CD4-positive, alpha-beta memory T cell (primary cell): ENCODE measurements at regions not wholly inside any gene's neighbourhood (a gene's known extent, or its start where the extent isn't known, plus 50 kb on each side); places are given as distances from the start of the nearest gene placed in this dataset.
"Not testable (repeated sequence)": the region's sequence is repeated elsewhere in the genome, so short reads cannot be mapped to it uniquely, and the experiment has no call there.

Experiments
- CTCF ChIA-PET: fragments of 350-600 bp; sonication (Branson Sonifier 250); formaldehyde crosslinking; loops from one replicate; lab custom pipeline; 2021; ENCODE audit warnings: inconsistent platforms; ENCODE audit not compliant: partially characterized antibody; lab: Charles Lee
- POLR2A ChIA-PET: fragments of 350-600 bp; sonication (Branson Sonifier 250); formaldehyde crosslinking; loops from one replicate; lab custom pipeline; 2021; ENCODE audit not compliant: partially characterized antibody; lab: Charles Lee
- DNase-seq, 5 donors: peaks; one replicate each; pipeline versions ENCODE4 v3.0.0 to v3.0.0-alpha.2; 2020 to 2022; ENCODE audit warnings: mixed read lengths in 1 of 5
- H3K27ac ChIP-seq: one replicate; pipeline ENCODE4 v1.7.0; 2013; ENCODE audit warnings: low read depth, low read length
- H3K27me3 ChIP-seq: 2 replicates; pipeline ENCODE4 v1.7.0; 2013; ENCODE audit warnings: mild to moderate bottlenecking, low read length, moderate library complexity; ENCODE audit not compliant: insufficient read depth
- H3K36me3 ChIP-seq: 2 replicates; pipeline ENCODE4 v1.7.0; 2013; ENCODE audit warnings: mild to moderate bottlenecking, low read length, moderate library complexity; ENCODE audit not compliant: insufficient read depth
- H3K4me1 ChIP-seq: 2 replicates; pipeline ENCODE4 v1.7.0; 2013; ENCODE audit warnings: mild to moderate bottlenecking, low read length, moderate library complexity; ENCODE audit not compliant: insufficient read depth
- H3K4me3 ChIP-seq, 2 donors: one replicate each; pipeline ENCODE4 v1.7.0; 2013; ENCODE audit warnings: low read length in 2 of 2, mild to moderate bottlenecking in 1 of 2
- H3K9me3 ChIP-seq, 2 donors: one replicate each; pipeline ENCODE4 v1.7.0; 2013; ENCODE audit warnings: low read length in 2 of 2, control low read depth in 1 of 2; ENCODE audit not compliant: control insufficient read depth in 1 of 2
- H3K27ac Mint-ChIP-seq, 7 donors: one replicate each; pipeline ENCODE4 v1.8.0; 2020 to 2021; ENCODE audit warnings: mixed read lengths in 7 of 7, mild to moderate bottlenecking in 6 of 7, inconsistent platforms in 3 of 7, moderate library complexity in 3 of 7
- H3K27me3 Mint-ChIP-seq, 2 donors: one replicate each; pipeline ENCODE4 v1.8.0; 2020 to 2021; ENCODE audit warnings: mixed read lengths in 2 of 2
- H3K36me3 Mint-ChIP-seq, 2 donors: one replicate each; pipeline ENCODE4 v1.8.0; 2020 to 2021; ENCODE audit warnings: mixed read lengths in 2 of 2, inconsistent platforms in 1 of 2, mild to moderate bottlenecking in 1 of 2
- H3K4me1 Mint-ChIP-seq, 4 donors: one replicate each; pipeline ENCODE4 v1.8.0; 2020 to 2021; ENCODE audit warnings: mixed read lengths in 4 of 4, mild to moderate bottlenecking in 1 of 4
- H3K4me3 Mint-ChIP-seq, 8 donors: one replicate each; pipeline ENCODE4 v1.8.0; 2020 to 2021; ENCODE audit warnings: mixed read lengths in 8 of 8, mild to moderate bottlenecking in 7 of 8, moderate library complexity in 6 of 8, inconsistent platforms in 3 of 8
- H3K9me3 Mint-ChIP-seq, 8 donors: one replicate each; pipeline ENCODE4 v1.8.0; 2020 to 2021; ENCODE audit warnings: mixed read lengths in 8 of 8, mild to moderate bottlenecking in 5 of 8, inconsistent platforms in 3 of 8, moderate library complexity in 1 of 8
- intact Hi-C: fragments of 100-400 bp; cut with micrococcal nuclease; formaldehyde crosslinking; loops from one replicate; pipeline ENCODE4 v1.15.1; 2023

DNA sequence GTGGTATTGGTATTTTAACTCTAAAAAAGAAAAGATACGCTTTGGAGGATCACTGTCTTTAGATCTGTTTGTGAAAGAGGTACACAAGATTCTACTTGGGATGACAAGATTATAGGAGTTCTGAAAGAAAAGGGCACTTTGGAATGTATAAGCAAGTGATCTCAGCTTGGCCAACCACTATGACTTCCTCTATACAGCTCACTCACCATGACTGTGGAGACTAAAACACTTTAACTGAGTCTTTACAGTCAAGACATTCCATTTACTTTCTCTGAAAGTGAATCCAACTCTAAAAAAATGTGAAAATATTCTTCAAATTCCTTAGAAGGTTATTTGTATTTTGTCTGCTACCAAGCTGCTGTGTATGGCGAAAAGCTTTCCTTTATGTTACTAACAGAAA lies 181.7 kb upstream of the KCTD7 start:
- H3K4me3 ChIP-seq, H3K27ac Mint-ChIP-seq, H3K27ac ChIP-seq, H3K27me3 Mint-ChIP-seq, H3K9me3 Mint-ChIP-seq, H3K36me3 ChIP-seq, H3K4me3 Mint-ChIP-seq, H3K4me1 Mint-ChIP-seq, DNase-seq, intact Hi-C loops, CTCF ChIA-PET, H3K27me3 ChIP-seq, H3K9me3 ChIP-seq, H3K4me1 ChIP-seq, POLR2A ChIA-PET: not testable (repeated sequence)
- peaks cover 6 to 27% of the 10 kb centered on the region in 2 donors for H3K36me3 Mint-ChIP-seq

DNA sequence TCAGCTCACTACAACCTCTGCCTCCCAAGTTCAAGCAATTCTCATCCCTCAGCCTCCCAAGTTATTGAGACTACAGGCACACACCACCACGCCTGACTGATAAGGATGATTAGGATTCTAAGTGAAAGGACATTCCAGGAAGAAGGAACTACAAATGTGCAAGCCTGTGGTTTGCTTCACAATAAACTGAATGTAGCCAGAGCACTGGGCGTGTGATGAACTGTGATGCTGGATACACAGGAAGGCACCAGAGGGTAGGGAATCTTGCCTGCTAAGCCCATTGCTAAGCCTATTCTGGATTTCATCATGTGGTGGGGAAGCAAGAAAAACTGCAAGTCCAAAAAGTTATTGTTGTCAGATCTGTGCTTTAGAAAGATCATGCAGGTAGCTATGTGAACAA lies 177.9 kb upstream of the KCTD7 start:
- H3K9me3 ChIP-seq, DNase-seq, H3K27ac Mint-ChIP-seq, H3K4me1 Mint-ChIP-seq, H3K27me3 Mint-ChIP-seq, H3K4me3 ChIP-seq, H3K9me3 Mint-ChIP-seq, H3K27me3 ChIP-seq, H3K36me3 ChIP-seq, intact Hi-C loops, POLR2A ChIA-PET, H3K4me3 Mint-ChIP-seq, H3K4me1 ChIP-seq, H3K27ac ChIP-seq, CTCF ChIA-PET: not testable (repeated sequence)
- peaks cover 6 to 40% of the 10 kb centered on the region in 2 donors for H3K36me3 Mint-ChIP-seq

DNA sequence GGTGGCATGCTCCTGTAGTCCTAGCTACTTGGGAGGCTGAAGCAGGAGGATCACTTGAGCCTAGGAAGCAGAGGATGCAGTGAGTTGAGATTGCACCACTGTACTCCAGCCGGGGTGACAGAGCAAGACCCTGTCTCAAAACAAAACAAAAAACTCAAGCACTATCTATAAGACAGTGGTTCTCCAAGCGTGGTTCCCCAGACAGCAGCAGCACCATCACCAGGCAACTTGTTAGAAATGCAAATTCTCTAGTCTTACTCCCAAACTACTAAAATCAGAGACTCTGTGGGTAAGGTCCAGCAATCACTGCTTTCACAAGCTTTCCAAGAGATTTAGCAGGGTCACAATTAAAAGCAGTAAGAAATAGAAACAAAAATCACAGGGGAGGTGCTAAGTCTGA lies 177.0 kb upstream of the KCTD7 start:
- H3K27ac Mint-ChIP-seq, H3K36me3 ChIP-seq, H3K4me3 ChIP-seq, H3K27ac ChIP-seq, intact Hi-C loops, POLR2A ChIA-PET, H3K4me1 ChIP-seq, H3K4me1 Mint-ChIP-seq, H3K4me3 Mint-ChIP-seq, H3K27me3 ChIP-seq, H3K9me3 ChIP-seq, H3K9me3 Mint-ChIP-seq, DNase-seq, H3K27me3 Mint-ChIP-seq: not testable (repeated sequence)
- H3K36me3 Mint-ChIP-seq = peaks cover 6 to 40% of the 10 kb centered on the region in 2 donors
- CTCF ChIA-PET = interaction anchor here (2.0 kb wide), 1 partner anchor 38 kb away, joined by 8 read pairs; no protein-coding TSS in a partner anchor

DNA sequence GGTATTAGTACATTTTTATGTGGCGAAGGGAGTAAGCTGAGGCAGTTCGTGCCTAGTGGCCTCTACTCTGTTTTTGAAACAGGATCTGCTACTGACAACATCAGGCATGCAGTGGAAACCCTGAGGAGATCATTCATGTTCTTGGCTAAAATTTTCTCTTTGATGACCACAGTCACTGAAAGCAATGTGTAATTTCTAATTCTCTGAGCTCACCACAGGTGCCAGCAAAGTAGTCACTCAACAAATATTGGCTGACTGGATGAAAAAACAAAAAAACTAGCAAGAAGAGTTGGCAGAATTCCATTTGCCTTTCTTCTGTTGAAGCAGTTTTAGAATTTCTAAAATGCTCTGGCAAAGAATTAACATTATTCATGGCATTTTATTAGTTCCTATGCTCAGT lies 176.5 kb upstream of the KCTD7 start:
- no peak overlapping the region for H3K27ac ChIP-seq
- Mint-ChIP-seq H3K4me1 (no peaks in the 10 kb centered on the region), H3K36me3 (peaks cover 6 to 35% of the 10 kb centered on the region in 2 donors), H3K9me3 (no peaks in the 10 kb centered on the region), H3K4me3 (no peak overlapping the region), H3K27ac (no peak overlapping the region), H3K27me3 (no peaks in the 10 kb centered on the region)
- H3K4me1 ChIP-seq = no peaks in the 10 kb centered on the region
- ChIA-PET POLR2A (no interaction called here), CTCF (interaction anchor here (2.0 kb wide), 1 partner anchor 39 kb away, joined by 8 read pairs; no protein-coding TSS in a partner anchor)
- no peaks in the 10 kb centered on the region for H3K9me3 ChIP-seq
- no peak for DNase-seq
- intact Hi-C loops = no loop called here
- no peak overlapping the region for H3K4me3 ChIP-seq
- no peaks in the 10 kb centered on the region for H3K36me3 ChIP-seq
- H3K27me3 ChIP-seq = no peaks in the 10 kb centered on the region

DNA sequence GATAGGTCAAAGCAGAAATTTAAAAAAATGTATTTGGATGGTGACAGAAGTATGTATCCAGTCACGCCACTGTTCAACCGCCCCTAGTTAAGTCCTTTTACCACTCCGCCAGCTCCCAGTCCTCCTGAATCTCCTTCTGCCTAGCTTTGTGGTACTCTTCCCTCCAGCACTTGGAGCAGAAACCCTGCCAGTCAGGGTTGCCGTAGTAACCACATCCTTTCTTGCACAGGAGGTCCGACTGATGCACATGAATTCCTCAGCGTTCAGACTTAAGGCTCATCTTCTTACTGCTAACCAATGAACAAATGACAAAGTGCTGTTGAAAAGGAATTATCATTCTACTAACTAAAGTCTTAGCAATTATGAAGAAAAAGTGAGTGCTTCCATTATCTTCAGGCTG lies 175.3 kb upstream of the KCTD7 start:
- intact Hi-C loops = no loop called here
- Mint-ChIP-seq H3K27me3 (no peaks in the 10 kb centered on the region), H3K27ac (no peak overlapping the region), H3K9me3 (no peaks in the 10 kb centered on the region), H3K36me3 (peaks cover 5 to 32% of the 10 kb centered on the region in 2 donors), H3K4me3 (no peak overlapping the region), H3K4me1 (no peaks in the 10 kb centered on the region)
- no peak overlapping the region for H3K4me3 ChIP-seq
- no peaks in the 10 kb centered on the region for H3K27me3 ChIP-seq
- no peaks in the 10 kb centered on the region for H3K36me3 ChIP-seq
- no peak overlapping the region for H3K27ac ChIP-seq
- ChIA-PET CTCF (interaction anchor here (2.0 kb wide), 1 partner anchor 40 kb away, joined by 8 read pairs; no protein-coding TSS in a partner anchor), POLR2A (no interaction called here)
- H3K4me1 ChIP-seq = no peaks in the 10 kb centered on the region
- no peaks in the 10 kb centered on the region for H3K9me3 ChIP-seq
- no peak for DNase-seq

DNA sequence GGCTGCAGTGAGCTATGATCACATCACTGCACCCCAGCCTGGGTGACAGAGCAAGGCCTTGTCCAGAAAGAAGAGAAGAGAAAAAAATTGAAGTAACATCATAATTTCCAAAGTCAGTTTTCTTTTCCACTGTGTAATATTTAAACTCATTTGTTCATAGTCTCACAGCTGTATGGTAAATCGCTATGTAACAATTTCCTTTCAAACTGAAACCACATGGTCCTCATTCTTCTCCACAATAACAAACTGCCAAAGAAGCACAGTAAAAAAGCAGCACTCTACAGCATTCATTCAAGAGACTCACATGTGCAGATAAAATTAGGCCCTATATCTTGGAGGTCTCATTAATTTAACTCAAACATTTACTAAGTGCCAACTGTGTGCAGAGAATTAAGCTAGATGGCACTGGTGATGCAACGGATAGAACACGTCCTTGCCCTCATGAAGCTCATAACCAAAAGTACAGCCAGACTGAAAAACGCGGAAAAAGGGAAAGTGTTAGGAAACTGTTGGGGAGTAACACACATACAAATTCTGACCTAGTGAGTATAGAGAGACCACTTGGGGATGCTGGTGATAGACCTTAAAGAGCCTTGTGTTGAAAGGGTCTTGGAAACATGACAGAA lies 174.0 kb upstream of the KCTD7 start:
- Histone ChIP-seq H3K27me3 (no peaks in the 10 kb centered on the region), H3K27ac (no peak overlapping the region), H3K36me3 (no peaks in the 10 kb centered on the region), H3K4me3 (no peak overlapping the region), H3K9me3 (no peaks in the 10 kb centered on the region), H3K4me1 (no peaks in the 10 kb centered on the region)
- H3K4me3 Mint-ChIP-seq = no peak overlapping the region
- intact Hi-C loops = no loop called here
- H3K36me3 Mint-ChIP-seq = peaks cover 2 to 28% of the 10 kb centered on the region in 2 donors
- no peak for DNase-seq
- no peaks in the 10 kb centered on the region for H3K27me3 Mint-ChIP-seq
- H3K4me1 Mint-ChIP-seq = no peaks in the 10 kb centered on the region
- ChIA-PET CTCF (no interaction called here), POLR2A (no interaction called here)
- no peaks in the 10 kb centered on the region for H3K9me3 Mint-ChIP-seq
- H3K27ac Mint-ChIP-seq = peak overlapping the region in 1 of 7 donors; percentile 30

DNA sequence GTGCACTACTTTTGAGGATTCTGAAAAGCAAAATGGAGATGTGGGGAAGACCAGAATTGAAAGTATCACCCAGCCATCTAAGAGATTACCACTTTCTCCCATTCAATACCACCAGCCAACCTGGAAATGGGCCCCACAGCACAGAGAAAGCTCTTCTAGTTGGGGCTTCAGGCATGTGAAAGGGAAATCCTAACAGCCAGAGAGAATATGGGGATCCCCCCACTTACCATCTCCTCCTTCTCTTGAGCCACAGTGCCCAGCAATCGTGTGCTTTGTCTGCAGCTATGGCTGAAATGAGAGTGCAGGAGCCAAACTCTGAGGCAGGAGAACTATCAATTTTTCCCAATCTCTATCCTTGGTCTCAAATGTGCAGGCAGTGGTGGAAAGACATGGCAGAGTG lies 173.2 kb upstream of the KCTD7 start:
- H3K9me3 ChIP-seq, POLR2A ChIA-PET, H3K27ac Mint-ChIP-seq, H3K36me3 ChIP-seq, H3K4me1 ChIP-seq, H3K9me3 Mint-ChIP-seq, H3K27ac ChIP-seq, H3K4me3 ChIP-seq, DNase-seq, H3K4me1 Mint-ChIP-seq, CTCF ChIA-PET, intact Hi-C loops, H3K27me3 ChIP-seq, H3K27me3 Mint-ChIP-seq, H3K4me3 Mint-ChIP-seq: not testable (repeated sequence)
- peaks cover under 1 to 28% of the 10 kb centered on the region in 2 donors for H3K36me3 Mint-ChIP-seq

DNA sequence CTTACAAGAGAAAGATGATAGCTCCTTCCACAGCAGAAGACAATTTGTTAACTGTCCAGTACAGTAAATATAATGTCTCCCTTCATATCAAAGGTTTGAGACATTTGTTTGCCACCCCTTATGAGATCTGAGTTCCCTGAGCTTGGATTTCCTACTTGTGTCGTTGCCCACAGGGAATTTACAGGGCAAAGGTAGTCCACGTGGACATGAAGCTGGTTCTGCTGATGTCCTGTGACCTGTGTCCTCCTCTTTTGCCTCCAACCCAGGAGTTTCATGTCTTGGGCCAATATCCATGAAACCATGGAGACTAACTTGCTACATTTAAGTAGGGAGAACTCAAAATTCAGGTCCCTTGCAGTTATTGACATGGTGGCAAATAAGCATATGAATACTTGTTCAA lies 172.2 kb upstream of the KCTD7 start:
- CTCF ChIA-PET, H3K4me1 Mint-ChIP-seq, intact Hi-C loops: not testable (repeated sequence)

More for the DNA sequence above, 172.2 kb upstream of the KCTD7 start:
- H3K36me3 ChIP-seq, DNase-seq, H3K27ac Mint-ChIP-seq, H3K4me3 ChIP-seq, H3K27me3 ChIP-seq, H3K27me3 Mint-ChIP-seq, H3K9me3 Mint-ChIP-seq, H3K4me3 Mint-ChIP-seq, H3K9me3 ChIP-seq, POLR2A ChIA-PET, H3K27ac ChIP-seq, H3K4me1 ChIP-seq: not testable (repeated sequence)
- peaks cover 0 to 22% of the 10 kb centered on the region in 2 donors for H3K36me3 Mint-ChIP-seq
